ENCODE measurements at regions not wholly inside any gene's neighbourhood (a gene's known extent, or its start where the extent isn't known, plus 50 kb on each side); places are given as distances from the start of the nearest gene placed in this dataset.
"Not testable (repeated sequence)": the region's sequence is repeated elsewhere in the genome, so short reads cannot be mapped to it uniquely, and the experiment has no call there.

GRCh38 chr4:49512641-49513545, 526.8 kb downstream of the CWH43 start:
- ATAC-seq; CTCF ChIA-PET (ENCODE audit: low intra/inter-chr PET ratio, low total read pairs); in situ Hi-C loops (cut with HindIII; ENCODE audit: extremely low pct_ligation_motif_present, low pct_unique_long_range_greater_than_20kb); intact Hi-C loops (cut with micrococcal nuclease; ENCODE audit: unreplicated experiment); H4K20me1 ChIP-seq (ENCODE audit: insufficient read depth, low read length); DNase-seq (ENCODE audit: low spot score); H3K27me3 ChIP-seq (ENCODE audit: control insufficient read depth in 1 of 2, insufficient read depth in 2 of 2, low read length in 2 of 2); H3K79me2 ChIP-seq (ENCODE audit: insufficient read depth, low read length); H3K9me3 ChIP-seq (ENCODE audit: low read length); H3K9ac ChIP-seq (ENCODE audit: insufficient read depth, low read depth, low read length); H3K4me2 ChIP-seq (ENCODE audit: low read depth, low read length); H3K4me1 ChIP-seq (ENCODE audit: insufficient read depth, low read length); H3K27ac ChIP-seq (ENCODE audit: extremely low read length, insufficient read depth, low read length); FAIRE-seq; H2AFZ ChIP-seq (ENCODE audit: low read length); BruUV-seq (replicated peaks); POLR2A ChIA-PET; H3K4me3 ChIP-seq (replicated peaks in 1 of 3; ENCODE audit: insufficient read depth in 1 of 3, low read depth in 2 of 3, low read length in 3 of 3); H3K36me3 ChIP-seq (replicated peaks in 1 of 2; ENCODE audit: control insufficient read depth in 1 of 2, insufficient read depth in 2 of 2, low read length in 2 of 2): not testable (repeated sequence)
- TF ChIP-seq ZNF7 (CRISPR knock-in tag; IDR thresholded peaks at IDR 0.05) = 0 out of 2 replicates have a peak, but pooled peaks have one; percentile 24
- WGBS (ENCODE audit: low lambda C conversion rate) = 65% methylated on average over 33 of the region's 33 CpGs

- H3K4me2 ChIP-seq (ENCODE audit: low read depth, low read length); intact Hi-C loops (cut with micrococcal nuclease; ENCODE audit: unreplicated experiment); POLR2A ChIA-PET; H4K20me1 ChIP-seq (ENCODE audit: insufficient read depth, low read length); H3K4me1 ChIP-seq (ENCODE audit: insufficient read depth, low read length); ATAC-seq; H3K9me3 ChIP-seq (ENCODE audit: low read length); CTCF ChIA-PET (ENCODE audit: low intra/inter-chr PET ratio, low total read pairs); H3K9ac ChIP-seq (ENCODE audit: insufficient read depth, low read depth, low read length); FAIRE-seq; H2AFZ ChIP-seq (ENCODE audit: low read length); BruUV-seq (replicated peaks); H3K27me3 ChIP-seq (ENCODE audit: control insufficient read depth in 1 of 2, insufficient read depth in 2 of 2, low read length in 2 of 2); H3K36me3 ChIP-seq (replicated peaks in 1 of 2; ENCODE audit: control insufficient read depth in 1 of 2, insufficient read depth in 2 of 2, low read length in 2 of 2); H3K27ac ChIP-seq (ENCODE audit: extremely low read length, insufficient read depth, low read length); H3K79me2 ChIP-seq (ENCODE audit: insufficient read depth, low read length); in situ Hi-C loops (cut with HindIII; ENCODE audit: extremely low pct_ligation_motif_present, low pct_unique_long_range_greater_than_20kb); DNase-seq (ENCODE audit: low spot score); H3K4me3 ChIP-seq (replicated peaks in 1 of 3; ENCODE audit: insufficient read depth in 1 of 3, low read depth in 2 of 3, low read length in 3 of 3): not testable (repeated sequence)
- 13% methylated on average over 7 of the region's 11 CpGs for WGBS (ENCODE audit: low lambda C conversion rate)
Observed at GRCh38 chr4:49513546-49514115, 527.6 kb downstream of the CWH43 start.

Measured in HepG2 (cell line).